GM12892 (cell line): ENCODE measurements at regions not wholly inside any gene's neighbourhood (a gene's known extent, or its start where the extent isn't known, plus 50 kb on each side); places are given as distances from the start of the nearest gene placed in this dataset.

ENCODE experiments used
- DNase-seq: peaks from one replicate; pipeline ENCODE4 v3.0.0; 2011; ENCODE audit not compliant: insufficient read length
- FAIRE-seq: peaks from 2 replicates; lab custom pipeline; 2011; peaks lifted over from hg19 to GRCh38; lab: Jason Lieb, UNC
- POLR2A ChIP-seq: IDR thresholded peaks from 2 replicates; pipeline ENCODE4 v1.6.1; 2011; ENCODE audit warnings: low read depth, low read length, control low read depth
- POLR2AphosphoS5 ChIP-seq: IDR thresholded peaks from 2 replicates; pipeline ENCODE4 v1.6.1; 2011; ENCODE audit warnings: low read depth, low read length, control low read depth
- TAF1 ChIP-seq: IDR thresholded peaks from 2 replicates; pipeline ENCODE4 v1.6.1; 2011; ENCODE audit warnings: low read depth, mild to moderate bottlenecking, control low read depth, low read length, borderline replicate concordance

GRCh38 chr12:111201495-111202236 lies 167.2 kb downstream of the PHETA1 start:
- DNase-seq = no peak
- no peak for FAIRE-seq
- no peak for TF ChIP-seq POLR2A
- TF ChIP-seq POLR2AphosphoS5 = no peak
- no peak for TF ChIP-seq TAF1

- no peak for DNase-seq
- FAIRE-seq = no peak
Measured at GRCh38 chr12:111201036-111201435, 167.9 kb downstream of the PHETA1 start.

GRCh38 chr12:111197376-111197944 lies 171.4 kb downstream of the PHETA1 start:
- no peak for TF ChIP-seq TAF1
- no peak for TF ChIP-seq POLR2A
- no peak for TF ChIP-seq POLR2AphosphoS5
- no peak for FAIRE-seq
- no peak for DNase-seq

More at GRCh38 chr12:111201036-111201435, 167.9 kb downstream of the PHETA1 start:
- TF ChIP-seq TAF1 (no peak), POLR2AphosphoS5 (no peak), POLR2A (no peak)

GRCh38 chr12:111196532-111196931 lies 172.4 kb downstream of the PHETA1 start:
- FAIRE-seq = no peak
- TF ChIP-seq POLR2AphosphoS5 = no peak
- no peak for TF ChIP-seq TAF1
- TF ChIP-seq POLR2A = no peak
- no peak for DNase-seq

- DNase-seq = no peak
- no peak for TF ChIP-seq TAF1
- TF ChIP-seq POLR2A = no peak
- no peak for TF ChIP-seq POLR2AphosphoS5
- no peak for FAIRE-seq
Measured at GRCh38 chr12:111195316-111195715, 173.6 kb downstream of the PHETA1 start.

- DNase-seq (no peak), FAIRE-seq (no peak)
- TF ChIP-seq TAF1 = no peak
Measured at GRCh38 chr12:111194703-111195051, 174.2 kb downstream of the PHETA1 start.

- FAIRE-seq = no peak
- TF ChIP-seq POLR2A = no peak
- TF ChIP-seq POLR2AphosphoS5 = no peak
- TF ChIP-seq TAF1 = no peak
- DNase-seq = no peak
Measured at GRCh38 chr12:111193977-111194702, 174.8 kb downstream of the PHETA1 start.

- TF ChIP-seq POLR2A (no peak), POLR2AphosphoS5 (no peak), TAF1 (no peak)
- FAIRE-seq (no peak), DNase-seq (no peak)
Measured at GRCh38 chr12:111193496-111193895, 175.4 kb downstream of the PHETA1 start.

- no peak for FAIRE-seq
- TF ChIP-seq POLR2AphosphoS5 (no peak), POLR2A (no peak), TAF1 (no peak)
- DNase-seq = no peak
Measured at GRCh38 chr12:111193067-111193466, 175.8 kb downstream of the PHETA1 start.

- DNase-seq (no peak), FAIRE-seq (no peak)
- TF ChIP-seq POLR2AphosphoS5 = no peak
- no peak for TF ChIP-seq POLR2A
- TF ChIP-seq TAF1 = no peak
Measured at GRCh38 chr12:111192647-111193046, 176.2 kb downstream of the PHETA1 start.

GRCh38 chr12:111190741-111191526 lies 178.0 kb downstream of the PHETA1 start:
- FAIRE-seq = no peak
- TF ChIP-seq POLR2AphosphoS5 = no peak
- no peak for TF ChIP-seq POLR2A
- no peak for TF ChIP-seq TAF1
- DNase-seq = no peak
